ENCODE measurements at regions not wholly inside any gene's neighbourhood (a gene's known extent, or its start where the extent isn't known, plus 50 kb on each side); places are given as distances from the start of the nearest gene placed in this dataset.
"Not testable (repeated sequence)": the region's sequence is repeated elsewhere in the genome, so short reads cannot be mapped to it uniquely, and the experiment has no call there.

DNA sequence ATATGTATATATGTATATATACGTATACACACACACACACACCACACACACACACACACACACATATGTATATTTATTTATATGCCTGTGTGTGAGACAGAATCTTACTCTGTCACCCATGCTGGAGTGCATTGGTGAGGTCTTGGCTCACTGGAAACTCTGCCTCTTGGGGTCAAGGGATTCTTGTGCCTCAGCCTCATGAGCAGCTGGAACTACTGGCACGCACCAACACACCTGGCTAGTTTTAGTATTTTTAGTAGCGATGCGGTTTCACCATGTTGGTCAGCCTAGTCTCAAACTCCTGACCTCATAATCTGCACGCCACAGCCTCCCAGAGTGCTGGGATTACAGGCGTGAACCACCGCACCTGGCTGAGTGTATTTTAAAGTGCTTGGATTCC is 85.1 kb downstream of the HSFY1 start:
- TF ChIP-seq, protein P1, sequence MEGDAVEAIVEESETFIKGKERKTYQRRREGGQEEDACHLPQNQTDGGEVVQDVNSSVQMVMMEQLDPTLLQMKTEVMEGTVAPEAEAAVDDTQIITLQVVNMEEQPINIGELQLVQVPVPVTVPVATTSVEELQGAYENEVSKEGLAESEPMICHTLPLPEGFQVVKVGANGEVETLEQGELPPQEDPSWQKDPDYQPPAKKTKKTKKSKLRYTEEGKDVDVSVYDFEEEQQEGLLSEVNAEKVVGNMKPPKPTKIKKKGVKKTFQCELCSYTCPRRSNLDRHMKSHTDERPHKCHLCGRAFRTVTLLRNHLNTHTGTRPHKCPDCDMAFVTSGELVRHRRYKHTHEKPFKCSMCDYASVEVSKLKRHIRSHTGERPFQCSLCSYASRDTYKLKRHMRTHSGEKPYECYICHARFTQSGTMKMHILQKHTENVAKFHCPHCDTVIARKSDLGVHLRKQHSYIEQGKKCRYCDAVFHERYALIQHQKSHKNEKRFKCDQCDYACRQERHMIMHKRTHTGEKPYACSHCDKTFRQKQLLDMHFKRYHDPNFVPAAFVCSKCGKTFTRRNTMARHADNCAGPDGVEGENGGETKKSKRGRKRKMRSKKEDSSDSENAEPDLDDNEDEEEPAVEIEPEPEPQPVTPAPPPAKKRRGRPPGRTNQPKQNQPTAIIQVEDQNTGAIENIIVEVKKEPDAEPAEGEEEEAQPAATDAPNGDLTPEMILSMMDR (IDR thresholded peaks at IDR 0.05) = not testable (repeated sequence)
- TF ChIP-seq POLR2A, POLR2AphosphoS5 (IDR thresholded peaks at IDR 0.05): not testable (repeated sequence)
